SK-N-SH treated with all-trans-retinoic acid at 6 μM for 48 hours (cell line): ENCODE measurements at regions not wholly inside any gene's neighbourhood (a gene's known extent, or its start where the extent isn't known, plus 50 kb on each side); places are given as distances from the start of the nearest gene placed in this dataset.

ENCODE experiments used
- ARNTL ChIP-seq: fragments of 450-650 bp; formaldehyde crosslinking; IDR thresholded peaks from 2 replicates; pipeline ENCODE4 v1.5.0; 2020; ENCODE audit warnings: low read depth, mild to moderate bottlenecking, moderate library complexity, borderline replicate concordance
- BACH2 ChIP-seq: fragments of 250-450 bp; sonication (Bioruptor Pico); IDR thresholded peaks from 2 replicates; pipeline ENCODE4 v1.9.0; 2021; ENCODE audit warnings: mild to moderate bottlenecking, borderline replicate concordance
- CREB5 ChIP-seq: fragments of 250-450 bp; sonication (Bioruptor Pico); IDR thresholded peaks from 2 replicates; pipeline ENCODE4 v1.5.1; 2020; ENCODE audit warnings: low read depth, mild to moderate bottlenecking, moderate library complexity
- GLIS3 ChIP-seq: fragments of 250-450 bp; sonication (Bioruptor Pico); IDR thresholded peaks from 2 replicates; pipeline ENCODE4 v1.5.0; 2020; ENCODE audit warnings: mild to moderate bottlenecking, moderate library complexity
- PATZ1 ChIP-seq: fragments of 250-450 bp; sonication (Bioruptor Pico); IDR thresholded peaks from 2 replicates; pipeline ENCODE4 v1.8.0; 2020; ENCODE audit warnings: mild to moderate bottlenecking, moderate library complexity, borderline replicate concordance
- POU6F1 ChIP-seq: fragments of 250-450 bp; sonication (Bioruptor Pico); IDR thresholded peaks from 2 replicates; pipeline ENCODE4 v1.8.0; 2021; ENCODE audit warnings: low read depth, mild to moderate bottlenecking, moderate library complexity, borderline replicate concordance
- PPARA ChIP-seq: fragments of 250-450 bp; sonication (Bioruptor Pico); IDR thresholded peaks from 2 replicates; pipeline ENCODE4 v1.5.0; 2020; ENCODE audit warnings: mild to moderate bottlenecking, borderline replicate concordance
- SNAI2 ChIP-seq: fragments of 250-450 bp; sonication (Bioruptor Pico); IDR thresholded peaks from 2 replicates; pipeline ENCODE4 v1.5.0; 2020; ENCODE audit warnings: mild to moderate bottlenecking, moderate library complexity
- TCF4 ChIP-seq: fragments of 250-450 bp; sonication (Bioruptor Pico); IDR thresholded peaks from 2 replicates; pipeline ENCODE4 v1.8.0; 2021; ENCODE audit warnings: mild to moderate bottlenecking, moderate library complexity, borderline replicate concordance
- ZFP3 ChIP-seq: fragments of 250-450 bp; sonication (Bioruptor Pico); IDR thresholded peaks from 2 replicates; pipeline ENCODE4 v1.5.0; 2020; ENCODE audit warnings: mild to moderate bottlenecking, moderate library complexity
- ZNF8 ChIP-seq: fragments of 450-650 bp; formaldehyde crosslinking; IDR thresholded peaks from 2 replicates; pipeline ENCODE4 v1.5.0; 2020; ENCODE audit warnings: mild to moderate bottlenecking, moderate library complexity

- no peak for TF ChIP-seq PPARA (CRISPR knock-in tag)
- TF ChIP-seq PATZ1 (CRISPR knock-in tag): no peak
- TF ChIP-seq POU6F1 (CRISPR knock-in tag): no peak
- TF ChIP-seq SNAI2 (CRISPR knock-in tag): no peak
- no peak for TF ChIP-seq TCF4
- TF ChIP-seq ARNTL (CRISPR knock-in tag): no peak
- TF ChIP-seq BACH2 (CRISPR knock-in tag): no peak
- TF ChIP-seq ZNF8 (CRISPR knock-in tag): no peak
- TF ChIP-seq GLIS3: no peak
- TF ChIP-seq ZFP3: no peak
- no peak for TF ChIP-seq CREB5 (CRISPR knock-in tag)
Observed at GRCh38 chr7:155224116-155224811, 73.4 kb upstream of the INSIG1 start.
